HCT116 (cell line): ENCODE measurements at regions not wholly inside any gene's neighbourhood (a gene's known extent, or its start where the extent isn't known, plus 50 kb on each side); places are given as distances from the start of the nearest gene placed in this dataset.
"Not testable (repeated sequence)": the region's sequence is repeated elsewhere in the genome, so short reads cannot be mapped to it uniquely, and the experiment has no call there.

Source experiments
- ATAC-seq: fragments of 200-7000 bp; cut with Tn5 transposase; 2 replicates; pipeline ENCODE4 v1.9.1; 2020; ENCODE audit warnings: mild to moderate bottlenecking, moderate library complexity
- BruUV-seq: library from RNA; stranded (reverse); fragments of 400-500 nt; replicated peaks from 2 replicates; lab custom pipeline; 2021; lab: Mats Ljungman, UMichigan
- CTCF ChIA-PET: fragments of 300-600 bp; sonication (Branson Sonifier 250); formaldehyde crosslinking; loops from one replicate; lab custom pipeline; 2021; ENCODE audit warnings: antibody characterized with exemption; lab: Charles Lee
- POLR2A ChIA-PET: fragments of 300-600, 350-600 bp; sonication (Branson Sonifier 250); formaldehyde crosslinking; loops from one replicate; lab custom pipeline; 2021; ENCODE audit warnings: antibody characterized with exemption; lab: Charles Lee
- RAD21 ChIA-PET, 2 experiments: fragments of 300-600 bp; sonication (Branson Sonifier 250); formaldehyde crosslinking; loops; one replicate each; lab custom pipeline; 2023; ENCODE audit warnings: low total read pairs in 2 of 2; ENCODE audit not compliant: uncharacterized antibody in 2 of 2, unreplicated experiment in 2 of 2, low non-redundant PET in 1 of 2; lab: Charles Lee
- DNase-seq: peaks from one replicate; pipeline ENCODE4 v3.0.0-alpha.2; 2010; ENCODE audit warnings: low read depth, low spot score
- H2AFZ ChIP-seq: fragments of 200-600 bp; shearing (Covaris generic), sonication (generic); 2 replicates; pipeline ENCODE4 v1.6.1; 2017; ENCODE audit warnings: low read depth, mixed run types, mixed read lengths, antibody characterized with exemption, low read length; ENCODE audit not compliant: poor library complexity, severe bottlenecking
- H3K27ac ChIP-seq: 2 replicates; pipeline ENCODE4 v1.5.1; 2012; ENCODE audit warnings: low read depth, low read length
- H3K27me3 ChIP-seq: fragments of 200-600 bp; sonication (generic); 2 replicates; pipeline ENCODE4 v1.6.1; 2016; ENCODE audit warnings: mixed run types, low read length, mixed read lengths; ENCODE audit not compliant: insufficient read depth
- H3K36me3 ChIP-seq, 2 experiments: fragments of 200-500 bp in 1 of 2; fragments of 200-600 bp in 1 of 2; sonication (Bioruptor generic) in 1 of 2; sonication (generic) in 1 of 2; 2 replicates each; pipeline versions ENCODE4 v1.5.1 to v1.6.1; 2014 to 2016; ENCODE audit warnings: low read length in 2 of 2, inconsistent platforms in 1 of 2, mixed read lengths in 1 of 2, mixed run types in 1 of 2; ENCODE audit not compliant: insufficient read depth in 2 of 2, control insufficient read depth in 1 of 2
- H3K4me1 ChIP-seq, 2 experiments: fragments of 200-600 bp in 1 of 2; sonication (generic) in 1 of 2; 2 replicates each; pipeline versions ENCODE4 v1.5.1 to v1.6.1; 2012 to 2017; ENCODE audit warnings: low read length in 2 of 2, inconsistent platforms in 1 of 2, mild to moderate bottlenecking in 1 of 2, mixed read lengths in 1 of 2, mixed run types in 1 of 2, moderate library complexity in 1 of 2; ENCODE audit not compliant: insufficient read depth in 2 of 2, control insufficient read depth in 1 of 2
- H3K4me2 ChIP-seq: fragments of 200-600 bp; sonication (generic); 2 replicates; pipeline ENCODE4 v1.6.1; 2017; ENCODE audit warnings: mixed run types, low read length, mixed read lengths
- H3K4me3 ChIP-seq, 2 experiments: fragments of 200-600 bp in 1 of 2; sonication (generic) in 1 of 2; replicated peaks in 1 of 2; 2 replicates each; pipeline ENCODE4 v1.5.1; 2011 to 2016; ENCODE audit warnings: low read length in 2 of 2, control low read depth in 1 of 2, low read depth in 1 of 2, mild to moderate bottlenecking in 1 of 2, mixed read lengths in 1 of 2, mixed run types in 1 of 2
- H3K79me2 ChIP-seq: fragments of 200-600 bp; sonication (generic); 2 replicates; pipeline ENCODE4 v1.6.1; 2017; ENCODE audit warnings: mild to moderate bottlenecking, mixed run types, low read length, moderate library complexity, mixed read lengths; ENCODE audit not compliant: insufficient read depth
- H3K9ac ChIP-seq: fragments of 200-600 bp; sonication (generic); 2 replicates; pipeline ENCODE4 v1.6.1; 2016; ENCODE audit warnings: low read length, mixed read lengths
- H3K9me2 ChIP-seq: fragments of 200-600 bp; sonication (generic), shearing (Covaris generic); 2 replicates; pipeline ENCODE4 v1.6.1; 2017; ENCODE audit warnings: mixed run types, mild to moderate bottlenecking, moderate library complexity; ENCODE audit not compliant: insufficient read depth
- H3K9me3 ChIP-seq, 2 experiments: fragments of 200-500 bp in 1 of 2; fragments of 200-600 bp in 1 of 2; sonication (Bioruptor generic) in 1 of 2; sonication (generic) in 1 of 2; 2 replicates each; pipeline ENCODE4 v1.6.1; 2014 to 2017; ENCODE audit warnings: low read length in 2 of 2, mixed read lengths in 2 of 2, inconsistent platforms in 1 of 2, low read depth in 1 of 2, mild to moderate bottlenecking in 1 of 2, mixed run types in 1 of 2, moderate library complexity in 1 of 2; ENCODE audit not compliant: control insufficient read depth in 1 of 2, insufficient read depth in 1 of 2
- H4K20me1 ChIP-seq: fragments of 200-600 bp; sonication (generic), shearing (Covaris generic); 2 replicates; pipeline ENCODE4 v1.6.1; 2017; ENCODE audit warnings: mixed run types, mild to moderate bottlenecking, moderate library complexity; ENCODE audit not compliant: insufficient read depth
- CTCF ChIP-seq, 3 experiments: fragments of 200-600 bp in 1 of 3; sonication (generic) in 1 of 3; IDR thresholded peaks in 2 of 3; conservative IDR thresholded peaks in 1 of 3; 2 replicates each; pipeline ENCODE4 v1.5.1; 2012 to 2017; ENCODE audit warnings: low read depth in 2 of 3, low read length in 2 of 3, antibody characterized with exemption in 1 of 3, borderline replicate concordance in 1 of 3, control low read depth in 1 of 3, mild to moderate bottlenecking in 1 of 3, mixed read lengths in 1 of 3, mixed run types in 1 of 3, moderate library complexity in 1 of 3; ENCODE audit not compliant: insufficient read depth in 1 of 3
- EGR1 ChIP-seq: IDR thresholded peaks from 2 replicates; pipeline ENCODE4 v1.6.1; 2012; ENCODE audit warnings: low read depth
- EZH2phosphoT487 ChIP-seq: fragments of 200-600 bp; IDR thresholded peaks from 2 replicates; pipeline ENCODE4 v1.6.1; 2018; ENCODE audit warnings: antibody characterized with exemption, borderline replicate concordance
- FOSL1 ChIP-seq: IDR thresholded peaks from 2 replicates; pipeline ENCODE4 v1.6.1; 2012; ENCODE audit warnings: low read depth
- SIN3A ChIP-seq: IDR thresholded peaks from 2 replicates; pipeline ENCODE4 v1.6.1; 2012; ENCODE audit warnings: low read depth
- TCF7L2 ChIP-seq: IDR thresholded peaks from 2 replicates; pipeline ENCODE4 v1.7.0; 2011; ENCODE audit warnings: borderline replicate concordance, inconsistent platforms; ENCODE audit not compliant: insufficient read depth, insufficient read length; ENCODE audit errors: extremely low read depth
- YY1 ChIP-seq: IDR thresholded peaks from 2 replicates; pipeline ENCODE4 v1.6.1; 2011; ENCODE audit warnings: low read length, low read depth, moderate library complexity, mild to moderate bottlenecking; ENCODE audit not compliant: insufficient replicate concordance; ENCODE audit errors: extremely low read depth
- ZBTB33 ChIP-seq: IDR thresholded peaks from 2 replicates; pipeline ENCODE4 v1.6.1; 2011; ENCODE audit warnings: mild to moderate bottlenecking, low read length, moderate library complexity; ENCODE audit not compliant: insufficient replicate concordance; ENCODE audit errors: extremely low read depth
- ZNF274 ChIP-seq: fragments of 200-500 bp; sonication (Bioruptor generic); IDR thresholded peaks from 2 replicates; pipeline ENCODE4 v1.6.1; 2014; ENCODE audit warnings: mild to moderate bottlenecking, low read depth, low read length, inconsistent platforms
- intact Hi-C: fragments of 100-400 bp; cut with micrococcal nuclease; formaldehyde crosslinking; loops from 2 replicates; pipeline ENCODE4 v1.10.0; 2022
- TF ChIP-seq, protein P1 (sequence below): IDR thresholded peaks from 2 replicates; pipeline ENCODE4 v1.6.1; 2012

GRCh38 chr19:29887442-29887855 is 54.6 kb upstream of the URI1 start:
- Histone ChIP-seq H3K27me3 (no peaks in the 10 kb centered on the region), H3K4me1 (no peaks in the 10 kb centered on the region), H3K9me3 (no peaks in the 10 kb centered on the region), H3K27ac (no peak overlapping the region), H3K9ac (no peak overlapping the region), H3K9me2 (no peaks in the 10 kb centered on the region), H3K36me3 (no peaks in the 10 kb centered on the region), H4K20me1 (no peaks in the 10 kb centered on the region), H3K4me2 (no peak overlapping the region), H3K4me3 (no peak overlapping the region), H2AFZ (no peak overlapping the region), H3K79me2 (no peaks in the 10 kb centered on the region)
- BruUV-seq: no TSS peak
- ChIA-PET RAD21 (no interaction called here), POLR2A (no interaction called here), CTCF (no interaction called here)
- DNase-seq (no peak), ATAC-seq (peak; percentile 50; the same call in 1 of the 2 replicates)
- TF ChIP-seq ZBTB33 (no peak), EGR1 (no peak), EZH2phosphoT487 (no peak), FOSL1 (no peak), YY1 (no peak), SIN3A (no peak), TCF7L2 (no peak), ZNF274 (no peak), CTCF (IDR thresholded peaks at IDR 0.05 in 2 of 3, conservative IDR thresholded peaks at IDR 0.05 in 1 of 3; ENCODE audit: borderline replicate concordance in 1 of 3, insufficient read depth in 1 of 3, low read depth in 2 of 3, low read length in 2 of 3) (no peak)
- TF ChIP-seq, protein P1, sequence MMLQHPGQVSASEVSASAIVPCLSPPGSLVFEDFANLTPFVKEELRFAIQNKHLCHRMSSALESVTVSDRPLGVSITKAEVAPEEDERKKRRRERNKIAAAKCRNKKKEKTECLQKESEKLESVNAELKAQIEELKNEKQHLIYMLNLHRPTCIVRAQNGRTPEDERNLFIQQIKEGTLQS: no peak
- intact Hi-C loops: no loop called here

DNA sequence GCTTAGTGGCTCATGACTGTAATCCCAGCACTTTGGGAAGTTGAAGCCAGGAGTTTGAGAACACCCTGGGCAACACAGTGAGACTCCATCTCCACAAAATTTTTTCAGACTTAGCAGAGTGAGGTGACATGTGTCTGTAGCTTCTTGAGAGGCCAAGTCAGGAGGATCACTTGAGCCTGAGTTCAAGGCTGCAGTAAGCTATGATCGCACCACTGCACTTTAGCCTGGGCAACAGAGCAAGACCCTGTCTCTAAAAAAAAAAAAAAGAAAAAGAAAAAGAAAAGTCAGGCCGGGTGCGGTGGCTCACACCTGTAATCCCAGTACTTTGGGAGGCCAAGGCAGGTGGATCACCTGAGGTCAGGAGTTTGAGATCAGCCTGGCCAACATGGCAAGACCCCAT is 54.0 kb upstream of the URI1 start:
- H3K4me1 ChIP-seq, CTCF ChIA-PET, DNase-seq, RAD21 ChIA-PET, H3K27ac ChIP-seq, H3K4me3 ChIP-seq, BruUV-seq, H3K9me3 ChIP-seq, POLR2A ChIA-PET, intact Hi-C loops, H2AFZ ChIP-seq, H3K4me2 ChIP-seq, H3K9me2 ChIP-seq, H3K79me2 ChIP-seq, H4K20me1 ChIP-seq, H3K36me3 ChIP-seq, H3K9ac ChIP-seq, H3K27me3 ChIP-seq, ATAC-seq: not testable (repeated sequence)
